GM12874 (cell line): ENCODE measurements at regions not wholly inside any gene's neighbourhood (a gene's known extent, or its start where the extent isn't known, plus 50 kb on each side); places are given as distances from the start of the nearest gene placed in this dataset.

Experiments used
- TF ChIP-seq, protein P1 (sequence below): IDR thresholded peaks from 2 replicates; pipeline ENCODE4 v1.5.1; 2011; ENCODE audit warnings: low read depth, mild to moderate bottlenecking, control low read depth, low read length, moderate library complexity; ENCODE audit not compliant: insufficient read depth

DNA sequence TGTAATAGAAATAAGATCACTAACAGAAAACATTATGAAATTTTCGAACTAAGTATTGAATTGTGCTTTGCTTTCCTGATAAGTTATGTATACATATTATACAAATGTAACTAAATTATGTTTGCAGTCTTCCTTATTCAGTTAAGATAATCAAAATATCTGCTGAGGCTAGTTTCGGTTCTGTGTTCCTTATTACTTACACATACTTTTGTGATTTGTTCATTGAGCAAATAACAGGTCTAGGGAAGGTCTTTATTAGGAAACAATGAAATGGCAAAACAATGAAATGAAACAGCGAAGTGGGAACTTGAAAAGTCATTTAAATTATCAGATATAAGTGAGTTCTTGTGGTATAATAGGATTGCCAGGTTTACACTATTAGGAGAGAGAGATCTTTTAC, 352.4 kb downstream of the GRIA2 start:
- TF ChIP-seq, protein P1, sequence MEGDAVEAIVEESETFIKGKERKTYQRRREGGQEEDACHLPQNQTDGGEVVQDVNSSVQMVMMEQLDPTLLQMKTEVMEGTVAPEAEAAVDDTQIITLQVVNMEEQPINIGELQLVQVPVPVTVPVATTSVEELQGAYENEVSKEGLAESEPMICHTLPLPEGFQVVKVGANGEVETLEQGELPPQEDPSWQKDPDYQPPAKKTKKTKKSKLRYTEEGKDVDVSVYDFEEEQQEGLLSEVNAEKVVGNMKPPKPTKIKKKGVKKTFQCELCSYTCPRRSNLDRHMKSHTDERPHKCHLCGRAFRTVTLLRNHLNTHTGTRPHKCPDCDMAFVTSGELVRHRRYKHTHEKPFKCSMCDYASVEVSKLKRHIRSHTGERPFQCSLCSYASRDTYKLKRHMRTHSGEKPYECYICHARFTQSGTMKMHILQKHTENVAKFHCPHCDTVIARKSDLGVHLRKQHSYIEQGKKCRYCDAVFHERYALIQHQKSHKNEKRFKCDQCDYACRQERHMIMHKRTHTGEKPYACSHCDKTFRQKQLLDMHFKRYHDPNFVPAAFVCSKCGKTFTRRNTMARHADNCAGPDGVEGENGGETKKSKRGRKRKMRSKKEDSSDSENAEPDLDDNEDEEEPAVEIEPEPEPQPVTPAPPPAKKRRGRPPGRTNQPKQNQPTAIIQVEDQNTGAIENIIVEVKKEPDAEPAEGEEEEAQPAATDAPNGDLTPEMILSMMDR, result no peak

DNA sequence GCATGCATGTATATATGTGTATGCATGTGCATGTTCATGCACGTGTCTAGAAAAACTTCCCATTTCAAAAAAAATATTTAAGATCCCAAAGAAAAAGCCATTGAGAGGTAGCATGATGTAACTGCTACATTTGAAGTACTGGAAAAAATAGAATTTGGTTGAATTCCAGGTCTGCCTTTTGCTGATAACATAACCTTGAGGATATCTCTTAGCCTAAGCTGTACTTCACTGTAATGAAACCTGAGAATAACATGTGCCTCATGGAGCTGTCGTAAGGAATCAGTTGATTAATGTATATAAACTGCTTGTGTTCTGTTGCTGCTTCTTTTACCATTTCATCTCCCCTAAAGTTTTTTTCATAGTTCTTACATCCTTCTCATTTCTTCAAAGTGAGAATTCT, 351.8 kb downstream of the GRIA2 start:
- TF ChIP-seq, protein P1, result no peak

DNA sequence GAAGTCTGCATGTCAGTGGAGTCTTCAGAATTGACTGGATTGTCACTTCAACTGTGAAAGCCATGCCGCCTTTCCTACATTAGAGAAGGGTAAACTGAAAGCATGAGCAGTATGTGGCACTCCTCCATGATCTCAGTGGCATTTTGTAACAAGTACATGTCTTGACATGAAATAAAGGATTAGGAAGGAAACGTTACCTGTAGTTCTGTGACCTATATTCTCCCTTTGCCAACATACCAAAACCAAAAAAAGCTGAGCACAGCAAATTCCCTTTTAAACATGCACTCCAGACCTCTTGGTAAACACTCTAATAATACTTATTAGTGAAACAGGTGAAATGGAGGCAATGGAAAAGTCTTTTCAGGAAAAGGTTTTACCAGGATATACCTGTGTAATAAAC, 344.2 kb downstream of the GRIA2 start:
- TF ChIP-seq, protein P1, result no peak

DNA sequence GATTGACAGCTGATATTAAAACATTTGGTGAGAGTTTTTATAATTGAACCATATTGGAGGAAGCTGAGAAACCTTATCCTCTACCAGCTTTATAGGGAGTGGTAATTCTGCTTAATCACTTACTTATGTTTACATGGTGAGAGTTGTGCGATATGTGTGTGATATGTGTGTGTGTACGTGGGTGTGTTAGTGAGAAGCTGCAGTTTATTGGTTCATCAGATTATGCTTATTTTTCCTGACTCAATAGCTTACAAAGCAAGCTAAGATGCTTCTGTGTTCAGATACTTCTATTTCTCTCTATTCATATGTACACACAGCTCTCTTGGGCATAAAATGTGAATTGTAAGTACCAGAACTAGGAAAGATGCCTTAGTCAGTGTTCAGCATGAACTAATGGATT, 343.7 kb downstream of the GRIA2 start:
- TF ChIP-seq, protein P1, result no peak

DNA sequence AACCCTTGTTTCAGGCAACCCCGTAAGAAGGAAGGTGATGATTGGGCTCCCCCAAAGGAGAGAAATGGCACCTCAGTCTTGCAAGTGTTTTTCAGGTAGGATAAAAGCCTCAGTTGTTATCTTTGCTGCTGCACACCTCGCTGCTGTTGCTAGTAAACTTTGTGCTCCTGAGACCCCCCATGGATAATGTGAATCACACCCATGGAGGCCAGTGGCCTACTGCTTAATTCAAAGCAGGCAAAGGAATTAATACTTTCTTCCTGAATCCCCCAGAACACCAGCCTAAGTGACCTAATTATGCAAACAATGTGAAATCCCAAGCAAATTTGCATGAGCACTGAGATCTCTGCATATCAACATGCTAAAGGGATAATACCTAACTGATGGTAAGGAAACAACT, 337.5 kb downstream of the GRIA2 start:
- TF ChIP-seq, protein P1, result no peak

DNA sequence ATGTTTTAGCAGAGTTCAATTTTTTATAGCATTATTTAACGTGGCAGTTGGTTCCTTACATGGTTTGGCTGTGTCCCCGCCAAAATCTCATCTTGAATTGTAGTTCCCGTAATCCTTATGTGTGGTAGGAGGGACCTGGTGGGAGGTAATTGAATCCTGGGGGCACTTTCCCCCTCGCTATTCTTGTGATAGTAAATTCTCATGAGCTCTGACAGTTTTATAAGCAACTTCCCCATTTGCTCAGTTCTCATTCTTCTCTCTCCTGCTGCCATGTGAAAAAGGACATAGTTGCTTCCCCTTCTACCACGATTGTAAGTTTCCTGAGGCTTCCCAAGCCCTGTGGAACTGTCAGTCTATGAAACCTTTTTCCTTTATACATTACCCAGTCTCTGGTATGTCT, 329.5 kb downstream of the GRIA2 start:
- TF ChIP-seq, protein P1, result no peak

DNA sequence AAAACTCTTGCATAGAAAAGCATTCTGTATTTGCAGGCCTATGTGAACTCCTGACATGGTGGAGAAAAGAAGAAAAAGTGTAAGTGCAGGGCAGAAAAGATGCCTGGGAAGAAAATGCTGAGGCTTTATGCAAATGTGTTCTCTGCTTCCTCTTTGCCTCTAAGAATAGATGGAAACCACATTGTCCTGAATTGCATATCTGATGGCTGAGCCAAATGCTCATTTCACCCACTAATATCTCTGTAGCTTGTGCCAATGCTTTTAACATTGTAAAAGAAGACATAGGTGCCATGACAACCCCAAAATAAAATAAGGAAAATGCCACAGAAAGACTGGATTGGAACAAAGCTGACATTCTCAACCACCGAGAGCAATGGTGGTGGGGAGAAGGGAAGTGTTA, 307.4 kb downstream of the GRIA2 start:
- TF ChIP-seq, protein P1, result no peak

DNA sequence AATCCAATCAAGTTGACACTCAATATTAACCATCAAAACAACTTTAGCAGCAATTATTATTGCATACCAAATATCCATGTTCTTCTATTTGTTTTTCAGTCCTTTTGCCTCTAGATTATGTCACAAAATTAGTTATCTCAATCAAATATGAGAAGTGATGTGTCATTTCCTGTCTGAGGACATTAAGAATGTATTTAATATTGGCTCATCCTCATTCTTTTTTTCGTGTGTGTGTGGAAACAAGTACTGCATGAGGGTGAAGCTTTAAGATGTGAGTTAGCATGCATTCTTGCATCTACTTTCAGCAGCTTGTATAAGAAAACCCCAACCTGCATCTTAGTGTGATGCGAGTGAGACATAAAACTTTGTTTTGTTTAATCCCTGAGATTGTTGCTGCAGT, 301.4 kb downstream of the GRIA2 start:
- TF ChIP-seq, protein P1, result no peak
